SH-SY5Y (cell line): ENCODE measurements at regions not wholly inside any gene's neighbourhood (a gene's known extent, or its start where the extent isn't known, plus 50 kb on each side); places are given as distances from the start of the nearest gene placed in this dataset.

ENCODE experiments used
- GATA2 ChIP-seq: IDR thresholded peaks from 2 replicates; pipeline ENCODE4 v1.6.1; 2011; ENCODE audit warnings: mild to moderate bottlenecking, low read depth, low read length
- GATA3 ChIP-seq: IDR thresholded peaks from 2 replicates; pipeline ENCODE4 v1.6.1; 2011; ENCODE audit warnings: low read depth, mild to moderate bottlenecking, low read length, moderate library complexity

DNA sequence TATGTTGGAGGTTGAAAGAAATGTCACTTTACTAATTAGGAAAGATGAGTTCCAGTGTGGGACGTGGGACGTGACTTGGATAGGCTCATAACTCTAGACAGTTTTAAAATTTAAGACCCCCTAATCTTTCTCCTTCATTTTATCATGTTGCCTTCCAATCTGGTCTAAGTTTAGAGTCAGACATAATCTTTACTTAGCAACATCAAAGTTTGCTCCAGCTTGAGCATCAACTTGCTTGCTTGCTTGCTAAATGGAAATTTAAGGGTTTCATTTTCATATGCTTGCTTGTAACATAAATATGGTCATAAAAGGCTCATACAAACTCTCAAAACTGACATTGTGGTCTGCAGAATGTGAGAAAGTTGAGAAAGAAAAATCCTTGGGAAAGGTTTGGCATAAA, 428.9 kb downstream of the EPHA4 start:
- TF ChIP-seq GATA2 (no peak), GATA3 (no peak)
